Ramos (cell line): ENCODE measurements at regions not wholly inside any gene's neighbourhood (a gene's known extent, or its start where the extent isn't known, plus 50 kb on each side); places are given as distances from the start of the nearest gene placed in this dataset.
"Not testable (repeated sequence)": the region's sequence is repeated elsewhere in the genome, so short reads cannot be mapped to it uniquely, and the experiment has no call there.

ENCODE experiments used
- in situ Hi-C: fragments of 300-500 bp; cut with MboI; formaldehyde crosslinking; loops from one replicate; pipeline ENCODE4 v1.14.3; 2022; ENCODE audit warnings: low sequenced_read_pairs; ENCODE audit not compliant: unreplicated experiment

DNA sequence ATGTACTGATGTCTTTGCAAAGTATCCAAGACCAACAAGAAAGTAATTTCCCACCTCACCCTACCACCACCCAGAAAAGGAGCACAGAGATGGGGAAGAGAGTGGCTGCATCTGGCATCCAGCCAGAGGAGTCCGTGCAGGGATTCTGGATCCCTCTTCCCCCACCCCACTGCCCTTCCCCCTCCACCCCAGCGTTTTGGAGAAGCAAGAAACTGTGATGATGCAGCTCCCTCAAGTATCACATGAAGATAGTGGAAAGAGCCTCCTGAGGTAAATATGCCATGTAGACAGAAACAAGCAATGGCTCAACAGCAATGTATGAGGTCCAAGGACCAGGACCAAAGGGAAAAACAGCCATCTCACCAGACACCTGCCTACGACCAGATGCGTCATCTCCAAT, 153.8 kb downstream of the DEPDC1B start:
- in situ Hi-C loops = no loop called here

- in situ Hi-C loops = no loop called here
These were observed 154.4 kb downstream of the DEPDC1B start for GRCh38 chr5:60545551-60545950.

DNA sequence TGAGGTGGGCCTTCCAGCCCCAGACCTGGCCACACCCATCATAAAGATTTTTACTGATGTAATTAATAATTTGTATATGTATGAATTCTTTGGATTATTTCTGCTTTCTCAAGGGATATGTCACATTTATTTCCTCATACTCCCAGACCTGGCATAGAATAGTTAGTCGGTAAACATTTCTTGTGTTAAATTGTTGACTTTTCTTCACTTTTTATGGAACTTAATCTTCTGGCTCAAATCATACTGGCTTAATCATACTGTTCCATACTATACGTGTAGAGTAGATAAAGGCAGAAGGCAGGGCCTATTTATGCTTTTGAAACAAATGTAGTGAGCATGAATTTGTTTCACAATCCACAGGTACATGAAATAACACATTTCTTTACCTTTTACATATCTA, 155.8 kb downstream of the DEPDC1B start:
- in situ Hi-C loops = no loop called here

DNA sequence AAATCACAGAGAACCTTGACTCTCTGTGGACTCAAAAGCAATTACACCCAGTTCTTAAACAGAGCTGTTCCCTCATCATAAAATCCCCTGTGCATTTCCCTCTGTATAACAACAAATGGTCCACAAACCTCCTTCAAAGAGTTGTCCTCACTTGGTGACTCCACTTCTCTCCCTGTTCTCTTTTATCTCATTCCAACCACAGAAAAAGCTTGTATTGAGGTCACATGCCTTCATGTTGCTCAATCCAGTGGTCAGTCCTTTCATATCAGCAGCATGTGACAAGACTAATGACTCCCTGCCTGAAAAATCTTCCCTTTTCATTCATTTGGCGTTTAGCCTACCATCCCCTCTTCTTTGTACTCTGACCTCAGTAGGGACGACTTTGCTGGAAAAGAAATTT, 158.0 kb downstream of the DEPDC1B start:
- in situ Hi-C loops = no loop called here

DNA sequence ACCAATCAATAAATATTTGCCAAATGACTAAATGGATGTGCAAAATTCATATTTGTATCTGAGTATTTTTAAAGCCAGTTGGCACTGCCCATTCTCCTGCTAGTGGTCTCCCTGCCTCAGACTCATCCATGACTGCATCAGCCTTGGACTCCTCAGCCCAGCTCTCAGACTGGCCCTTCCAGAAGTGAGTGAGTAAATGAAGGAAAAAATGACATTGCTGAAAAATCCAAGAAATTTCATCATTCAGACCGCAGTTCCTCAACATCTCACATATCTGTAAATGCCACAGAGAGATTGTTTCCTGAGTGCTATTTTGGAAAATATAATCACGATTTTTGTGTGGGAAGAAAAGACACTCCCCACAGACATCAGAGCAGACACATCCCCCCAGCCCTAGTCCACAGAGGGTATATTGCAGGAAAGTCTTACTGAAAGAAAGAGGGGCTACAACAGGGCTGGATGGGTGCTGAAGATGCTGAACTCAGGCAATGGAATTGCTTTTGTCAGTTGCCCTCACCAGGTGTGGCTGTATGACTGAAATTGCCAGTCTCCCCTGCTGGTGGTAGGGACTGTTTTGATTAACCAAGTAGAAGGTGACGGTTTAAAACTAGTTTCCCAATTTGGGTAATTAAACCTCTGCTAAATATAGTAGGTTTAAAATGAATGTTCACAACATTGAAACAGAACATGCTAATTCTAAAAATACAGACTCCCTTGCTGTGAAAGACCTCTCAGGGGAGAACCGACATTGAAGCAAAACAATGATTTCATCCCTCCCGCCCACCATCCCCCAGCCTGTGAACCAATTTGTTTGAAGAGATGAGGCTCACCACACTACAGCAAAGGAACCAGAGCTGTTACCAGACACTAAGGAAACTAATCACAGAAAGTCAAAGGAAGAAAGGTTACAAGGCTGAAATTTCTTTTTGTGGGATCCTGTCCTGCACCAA, 158.8 kb downstream of the DEPDC1B start:
- in situ Hi-C loops = no loop called here

DNA sequence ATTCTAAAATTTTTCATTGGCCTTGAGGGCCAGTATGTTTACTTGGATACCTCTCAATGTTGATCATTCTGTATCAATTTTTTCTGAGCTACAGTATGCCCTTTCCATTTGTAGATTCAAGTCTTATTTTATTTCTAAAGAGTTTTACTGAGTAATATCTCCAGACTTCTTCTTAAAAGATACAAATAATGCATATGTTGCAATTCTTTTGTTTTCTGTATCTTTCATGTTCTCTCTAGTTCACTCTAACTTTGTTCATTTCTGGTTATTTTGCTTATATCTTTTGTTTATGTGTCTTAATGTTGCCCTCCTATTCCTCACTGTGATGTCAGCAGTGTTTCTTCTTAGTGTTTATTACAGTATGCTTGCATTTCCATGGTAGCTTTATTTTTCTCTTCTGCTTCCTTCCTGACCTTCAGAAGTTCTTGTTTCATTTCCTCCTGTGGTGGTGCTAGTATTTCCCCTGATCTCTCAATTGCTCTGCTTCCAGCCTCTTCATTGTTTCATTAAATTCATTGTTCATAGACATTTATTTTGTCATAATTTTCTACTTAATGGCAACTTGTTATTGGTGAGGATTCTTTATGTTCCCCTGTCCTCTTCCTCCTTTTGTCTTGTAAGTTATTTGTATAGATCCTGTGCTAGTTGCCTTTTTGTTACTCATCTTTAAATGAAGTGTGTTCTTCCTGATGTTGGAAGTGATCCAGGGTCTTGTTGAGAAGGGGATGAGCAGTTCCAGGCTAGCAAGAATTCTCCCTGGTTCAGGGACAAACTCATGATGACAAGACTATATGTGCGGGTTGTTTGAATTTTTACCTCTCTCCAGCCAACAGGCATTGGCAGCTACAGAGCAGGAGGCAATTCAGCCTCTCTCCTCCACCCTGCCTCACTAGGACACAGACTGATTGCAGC, 160.8 kb downstream of the DEPDC1B start:
- in situ Hi-C loops = no loop called here

DNA sequence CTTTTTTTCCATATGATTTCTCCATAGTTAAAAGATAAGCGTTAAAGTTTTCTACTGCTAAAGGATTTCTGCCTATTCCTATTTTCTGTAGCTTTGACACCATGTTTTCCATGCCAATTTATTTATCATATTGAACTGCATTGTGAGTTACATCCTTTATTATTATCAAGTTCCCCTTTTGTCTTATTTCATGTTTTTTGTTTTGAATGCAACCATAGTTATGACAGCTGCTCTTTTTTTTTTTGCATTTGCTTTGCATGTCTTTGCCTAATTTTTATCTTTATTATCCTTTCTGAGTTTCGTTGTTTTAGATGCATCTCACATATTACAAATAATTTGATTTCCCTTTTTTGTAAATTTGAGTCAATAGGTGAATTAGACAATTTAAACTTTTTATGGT, 161.5 kb downstream of the DEPDC1B start:
- in situ Hi-C loops = no loop called here

DNA sequence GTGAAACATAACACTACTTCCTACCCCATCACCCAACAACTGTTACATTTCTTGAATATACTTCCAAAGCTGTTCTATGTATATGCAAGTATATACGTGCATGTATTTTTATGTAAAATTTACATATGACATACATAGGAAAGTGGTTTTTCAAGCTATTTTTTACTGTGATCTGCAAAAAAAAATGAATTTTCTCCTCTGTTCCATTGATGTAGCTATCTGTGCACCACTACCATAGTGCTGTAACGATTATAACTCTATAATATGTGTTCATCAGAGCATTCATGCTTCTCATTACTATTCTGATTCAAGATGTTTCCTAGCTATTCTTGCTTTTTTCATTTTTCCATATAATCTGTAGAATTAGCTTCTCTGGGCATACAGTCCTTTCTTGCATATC, 164.0 kb downstream of the DEPDC1B start:
- in situ Hi-C loops = no loop called here

GRCh38 chr5:60535198-60535597, 164.8 kb downstream of the DEPDC1B start:
- in situ Hi-C loops = no loop called here

- in situ Hi-C loops = no loop called here
These were observed 166.2 kb downstream of the DEPDC1B start for GRCh38 chr5:60533789-60534188.

DNA sequence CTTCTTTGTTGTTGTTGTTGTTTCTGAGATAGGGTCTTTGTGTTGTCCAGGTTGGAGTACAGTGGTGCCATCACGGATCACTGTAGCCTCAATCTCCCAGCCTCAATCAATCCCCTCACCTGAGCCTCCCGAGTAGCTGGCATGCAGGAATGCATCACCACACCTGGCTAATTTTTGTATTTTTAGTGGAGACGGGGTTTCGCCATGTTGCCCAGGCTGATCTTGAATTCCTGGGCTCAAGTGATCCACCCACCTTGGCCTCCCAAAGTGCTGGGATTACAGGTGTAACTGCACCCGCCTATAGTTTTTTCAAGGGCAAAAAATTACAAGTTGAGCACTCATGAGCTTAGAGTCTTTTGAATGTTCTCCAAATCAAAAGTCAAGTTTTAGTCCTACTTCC, 167.2 kb downstream of the DEPDC1B start:
- in situ Hi-C loops = not testable (repeated sequence)

DNA sequence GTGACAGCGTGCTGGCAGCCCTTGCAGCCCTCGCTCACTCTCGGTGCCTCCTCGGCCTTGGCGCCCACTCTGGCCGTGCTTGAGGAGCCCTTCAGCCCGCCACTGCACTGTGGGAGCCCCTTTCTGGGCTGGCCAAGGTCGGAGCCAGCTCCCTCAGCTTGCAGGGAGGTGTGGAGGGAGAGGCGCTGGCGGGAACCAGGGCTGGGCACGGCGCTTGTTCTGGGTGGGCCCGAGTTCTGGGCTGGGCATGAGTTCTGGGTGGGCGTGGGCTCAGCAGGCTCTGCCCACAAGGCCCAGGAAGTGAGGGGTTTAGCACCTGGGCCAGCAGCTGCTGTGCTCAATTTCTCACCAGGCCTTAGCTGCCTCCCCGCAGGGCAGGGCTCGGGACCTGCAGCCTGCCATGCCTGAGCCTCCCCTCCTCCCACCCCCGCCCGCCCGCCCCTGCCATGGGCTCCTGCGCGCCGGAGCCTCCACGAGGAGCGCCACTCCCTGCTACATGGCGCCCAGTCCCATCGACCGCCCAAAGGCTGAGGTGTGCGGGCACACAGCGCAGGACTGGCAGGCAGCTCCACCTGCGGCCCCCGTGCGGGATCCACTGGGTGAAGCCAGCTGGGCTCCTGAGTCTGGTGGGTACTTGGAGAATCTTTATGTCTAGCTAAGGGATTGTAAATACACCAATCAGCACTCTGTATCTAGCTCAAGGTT, 169.7 kb downstream of the DEPDC1B start:
- in situ Hi-C loops = not testable (repeated sequence)

DNA sequence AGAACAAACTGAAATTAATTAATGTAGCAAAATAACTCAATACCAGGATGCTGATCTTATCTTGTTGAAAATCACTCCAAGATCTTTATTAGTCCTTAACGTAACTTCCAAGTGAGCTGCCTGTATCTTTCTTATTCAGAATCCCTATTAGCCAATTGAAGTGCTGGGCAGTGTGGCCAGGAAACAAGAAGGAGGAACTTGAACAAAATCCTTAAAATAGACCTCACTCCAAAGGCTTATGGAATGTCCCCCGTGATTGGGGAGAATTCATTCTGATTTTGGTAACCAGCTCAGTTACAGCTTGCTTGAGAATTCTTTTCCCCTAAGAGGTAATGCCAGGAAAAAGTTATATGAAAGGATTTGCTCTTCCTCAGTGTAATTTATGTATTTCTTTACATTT, 171.0 kb downstream of the DEPDC1B start:
- in situ Hi-C loops = no loop called here

- in situ Hi-C loops = no loop called here
These were observed 172.9 kb downstream of the DEPDC1B start for GRCh38 chr5:60527072-60527471.

- in situ Hi-C loops = no loop called here
These were observed 173.6 kb downstream of the DEPDC1B start for GRCh38 chr5:60526336-60526875.

GRCh38 chr5:60522292-60522905, 177.6 kb downstream of the DEPDC1B start:
- in situ Hi-C loops = no loop called here

- in situ Hi-C loops = no loop called here
These were observed 178.3 kb downstream of the DEPDC1B start for GRCh38 chr5:60521376-60522291.

GRCh38 chr5:60520451-60521227, 179.3 kb downstream of the DEPDC1B start:
- in situ Hi-C loops = no loop called here
